Lower leg skin (tissue), 4 donors: ENCODE measurements at regions not wholly inside any gene's neighbourhood (a gene's known extent, or its start where the extent isn't known, plus 50 kb on each side); places are given as distances from the start of the nearest gene placed in this dataset.

ENCODE experiments used
- DNase-seq, 2 donors: peaks; one replicate each; pipeline ENCODE4 v3.0.0-alpha.2; 2019; ENCODE audit warnings: low spot score in 2 of 2
- H3K4me3 ChIP-seq: fragments of 200-600 bp; sonication (generic); 2 replicates; pipeline ENCODE4 v1.5.1; 2017; ENCODE audit warnings: mild to moderate bottlenecking, low read depth; ENCODE audit not compliant: poor library complexity, severe bottlenecking
- CTCF ChIP-seq, 3 donors: fragments of 450-650 bp; IDR thresholded peaks; one replicate each; pipeline ENCODE4 v1.5.1; 2016; ENCODE audit warnings: antibody characterized with exemption in 3 of 3, mild to moderate bottlenecking in 3 of 3, moderate library complexity in 2 of 3
- POLR2A ChIP-seq, 2 donors: fragments of 450-650 bp; IDR thresholded peaks; one replicate each; pipeline ENCODE4 v1.6.1; 2016 to 2017; ENCODE audit warnings: antibody characterized with exemption in 2 of 2, mild to moderate bottlenecking in 1 of 2, moderate library complexity in 1 of 2
- WGBS, 2 donors: methylation state at CpG; one replicate each; pipeline ENCODE4 v1.1.5; 2018; 5-methylcytosine and 5-hydroxymethylcytosine counted together
- intact Hi-C: fragments of 100-400 bp; cut with DNase I; formaldehyde crosslinking; loops from one replicate; pipeline ENCODE4 v1.15.0; 2023; ENCODE audit warnings: low total_unique reads

GRCh38 chr14:98379830-98380229 lies 892.2 kb downstream of the BCL11B start:
- WGBS, 2 donors, result 55 to 73% methylated on average over 3 of the region's 3 CpGs
- no peak for DNase-seq
- intact Hi-C loops, result no loop called here
- TF ChIP-seq POLR2A (IDR thresholded peaks at IDR 0.05) (no peak), CTCF (IDR thresholded peaks at IDR 0.05) (no peak)
- no peak overlapping the region for H3K4me3 ChIP-seq

- WGBS, 2 donors, result 52 to 66% methylated on average over 4 of the region's 4 CpGs
- no peak for DNase-seq
- no peak for TF ChIP-seq POLR2A (IDR thresholded peaks at IDR 0.05)
- no peak for TF ChIP-seq CTCF (IDR thresholded peaks at IDR 0.05)
- H3K4me3 ChIP-seq, result no peak overlapping the region
- intact Hi-C loops, result no loop called here
Measured at GRCh38 chr14:98382662-98383061, 889.3 kb downstream of the BCL11B start.

GRCh38 chr14:98385851-98386250 lies 886.1 kb downstream of the BCL11B start:
- intact Hi-C loops, result no loop called here
- TF ChIP-seq POLR2A (IDR thresholded peaks at IDR 0.05) (no peak), CTCF (IDR thresholded peaks at IDR 0.05) (no peak)
- no peak overlapping the region for H3K4me3 ChIP-seq
- WGBS, 2 donors, result 89 to 91% methylated on average over 3 of the region's 3 CpGs
- no peak for DNase-seq

GRCh38 chr14:98391061-98391460 lies 880.9 kb downstream of the BCL11B start:
- intact Hi-C loops, result no loop called here
- TF ChIP-seq POLR2A (IDR thresholded peaks at IDR 0.05) (no peak), CTCF (IDR thresholded peaks at IDR 0.05) (no peak)
- 90% methylated on average over 3 of the region's 3 CpGs for WGBS, 2 donors

GRCh38 chr14:98393527-98393926 lies 878.5 kb downstream of the BCL11B start:
- intact Hi-C loops, result no loop called here
- no peak for DNase-seq
- no peak overlapping the region for H3K4me3 ChIP-seq
- no peak for TF ChIP-seq CTCF (IDR thresholded peaks at IDR 0.05)
- TF ChIP-seq POLR2A (IDR thresholded peaks at IDR 0.05), result no peak
- WGBS, 2 donors, result 87 to 93% methylated on average over 4 of the region's 4 CpGs

More at GRCh38 chr14:98391061-98391460, 880.9 kb downstream of the BCL11B start:
- no peak for DNase-seq
- H3K4me3 ChIP-seq, result no peak overlapping the region

GRCh38 chr14:98404811-98405210 lies 867.2 kb downstream of the BCL11B start:
- H3K4me3 ChIP-seq, result no peak overlapping the region
- intact Hi-C loops, result no loop called here

More at GRCh38 chr14:98404811-98405210, 867.2 kb downstream of the BCL11B start:
- no peak for DNase-seq
- TF ChIP-seq CTCF (IDR thresholded peaks at IDR 0.05) (no peak), POLR2A (IDR thresholded peaks at IDR 0.05) (no peak)
